ENCODE measurements at regions not wholly inside any gene's neighbourhood (a gene's known extent, or its start where the extent isn't known, plus 50 kb on each side); places are given as distances from the start of the nearest gene placed in this dataset.

GRCh38 chr2:56654936-56655335 is 471.1 kb downstream of the CCDC85A start:
- H3K36me3 ChIP-seq (ENCODE audit: control insufficient read depth, insufficient read depth, low read length): no peaks in the 10 kb centered on the region
- no peaks in the 10 kb centered on the region for H3K9me3 ChIP-seq (ENCODE audit: control insufficient read depth, low read length)
- no peak overlapping the region for H3K9ac ChIP-seq
- no peak overlapping the region for H2AFZ ChIP-seq
- no peaks in the 10 kb centered on the region for H3K4me1 ChIP-seq
- H3K79me2 ChIP-seq: no peaks in the 10 kb centered on the region
- H3K4me2 ChIP-seq (ENCODE audit: low read length): no peak overlapping the region
- no peak for TF ChIP-seq CTCF (IDR thresholded peaks at IDR 0.05)
- no peak overlapping the region for H3K4me3 ChIP-seq (ENCODE audit: low read depth, low read length)
- no peaks in the 10 kb centered on the region for H3K27me3 ChIP-seq (ENCODE audit: control insufficient read depth, insufficient read depth, low read length)
- no peak overlapping the region for H3K27ac ChIP-seq

GRCh38 chr2:56656826-56657225 is 473.0 kb downstream of the CCDC85A start:
- no peak overlapping the region for H3K4me3 ChIP-seq (ENCODE audit: low read depth, low read length)
- TF ChIP-seq CTCF (IDR thresholded peaks at IDR 0.05): no peak
- H3K36me3 ChIP-seq (ENCODE audit: control insufficient read depth, insufficient read depth, low read length): no peaks in the 10 kb centered on the region
- no peak overlapping the region for H3K27ac ChIP-seq
- no peak overlapping the region for H3K4me2 ChIP-seq (ENCODE audit: low read length)
- no peak overlapping the region for H2AFZ ChIP-seq
- H3K9ac ChIP-seq: no peak overlapping the region
- H3K9me3 ChIP-seq (ENCODE audit: control insufficient read depth, low read length): no peaks in the 10 kb centered on the region
- no peaks in the 10 kb centered on the region for H3K27me3 ChIP-seq (ENCODE audit: control insufficient read depth, insufficient read depth, low read length)
- H3K4me1 ChIP-seq: no peaks in the 10 kb centered on the region
- no peaks in the 10 kb centered on the region for H3K79me2 ChIP-seq

- no peak overlapping the region for H3K9ac ChIP-seq
- H3K4me2 ChIP-seq (ENCODE audit: low read length): no peak overlapping the region
- no peak for TF ChIP-seq CTCF (IDR thresholded peaks at IDR 0.05)
- no peak overlapping the region for H2AFZ ChIP-seq
- no peak overlapping the region for H3K4me3 ChIP-seq (ENCODE audit: low read depth, low read length)
- no peaks in the 10 kb centered on the region for H3K36me3 ChIP-seq (ENCODE audit: control insufficient read depth, insufficient read depth, low read length)
- no peaks in the 10 kb centered on the region for H3K27me3 ChIP-seq (ENCODE audit: control insufficient read depth, insufficient read depth, low read length)
- H3K9me3 ChIP-seq (ENCODE audit: control insufficient read depth, low read length): no peaks in the 10 kb centered on the region
- H3K4me1 ChIP-seq: no peaks in the 10 kb centered on the region
- H3K27ac ChIP-seq: no peak overlapping the region
- no peaks in the 10 kb centered on the region for H3K79me2 ChIP-seq
Measured at GRCh38 chr2:56666777-56667176, 483.0 kb downstream of the CCDC85A start.

GRCh38 chr2:56671973-56672569 is 488.3 kb downstream of the CCDC85A start:
- H2AFZ ChIP-seq: no peak overlapping the region
- no peak for TF ChIP-seq CTCF (IDR thresholded peaks at IDR 0.05)
- H3K4me3 ChIP-seq (ENCODE audit: low read depth, low read length): no peak overlapping the region
- H3K4me2 ChIP-seq (ENCODE audit: low read length): no peak overlapping the region
- no peaks in the 10 kb centered on the region for H3K9me3 ChIP-seq (ENCODE audit: control insufficient read depth, low read length)
- no peak overlapping the region for H3K27ac ChIP-seq
- H3K4me1 ChIP-seq: no peaks in the 10 kb centered on the region
- H3K9ac ChIP-seq: no peak overlapping the region
- H3K36me3 ChIP-seq (ENCODE audit: control insufficient read depth, insufficient read depth, low read length): no peaks in the 10 kb centered on the region
- no peaks in the 10 kb centered on the region for H3K79me2 ChIP-seq
- H3K27me3 ChIP-seq (ENCODE audit: control insufficient read depth, insufficient read depth, low read length): no peaks in the 10 kb centered on the region

GRCh38 chr2:56674084-56674483 is 490.3 kb downstream of the CCDC85A start:
- H3K36me3 ChIP-seq (ENCODE audit: control insufficient read depth, insufficient read depth, low read length): no peaks in the 10 kb centered on the region
- H3K4me2 ChIP-seq (ENCODE audit: low read length): no peak overlapping the region
- no peak overlapping the region for H2AFZ ChIP-seq
- TF ChIP-seq CTCF (IDR thresholded peaks at IDR 0.05): no peak
- no peak overlapping the region for H3K4me3 ChIP-seq (ENCODE audit: low read depth, low read length)
- no peaks in the 10 kb centered on the region for H3K9me3 ChIP-seq (ENCODE audit: control insufficient read depth, low read length)
- no peaks in the 10 kb centered on the region for H3K79me2 ChIP-seq
- no peaks in the 10 kb centered on the region for H3K4me1 ChIP-seq
- H3K27me3 ChIP-seq (ENCODE audit: control insufficient read depth, insufficient read depth, low read length): no peaks in the 10 kb centered on the region
- H3K27ac ChIP-seq: no peak overlapping the region
- no peak overlapping the region for H3K9ac ChIP-seq

All from parathyroid adenoma (tissue), 2 donors.